ENCODE measurements at regions not wholly inside any gene's neighbourhood (a gene's known extent, or its start where the extent isn't known, plus 50 kb on each side); places are given as distances from the start of the nearest gene placed in this dataset.

DNA sequence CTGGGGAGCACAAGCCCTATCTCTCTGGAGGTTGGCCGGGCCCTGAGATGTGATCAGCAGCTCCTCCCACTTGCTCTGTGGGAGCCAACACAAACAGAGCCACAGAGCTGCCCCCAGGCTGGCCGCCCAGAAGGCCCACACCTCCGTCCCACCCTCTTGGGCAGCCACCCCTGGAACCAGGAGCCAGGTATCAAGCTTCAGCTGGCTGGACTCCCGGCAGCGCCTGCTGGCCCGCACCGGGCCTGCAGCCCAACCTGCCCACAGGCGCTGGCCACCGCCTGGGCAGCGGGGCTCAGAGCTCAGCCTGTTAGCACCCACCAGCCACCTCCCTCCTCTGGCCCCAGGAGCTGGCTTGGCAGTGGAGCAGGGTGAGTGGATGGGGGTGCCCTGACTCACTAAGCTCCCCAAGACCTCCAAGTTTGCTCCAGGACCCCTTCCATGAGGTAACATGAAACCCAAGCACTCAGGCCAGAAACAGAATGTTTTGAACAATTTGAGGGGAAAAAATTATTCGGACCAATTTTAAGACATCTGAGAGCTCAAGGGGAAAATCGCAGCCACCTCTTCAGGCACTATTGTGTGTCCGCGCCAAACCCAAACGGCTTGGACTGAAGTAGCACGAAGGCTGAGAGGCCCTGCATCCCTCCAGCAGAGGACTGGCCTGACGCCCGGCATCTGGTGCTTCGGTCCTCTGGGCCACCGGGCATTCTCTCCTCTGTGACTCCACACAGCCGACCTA, 450.8 kb downstream of the SOX6 start:
- DNase-seq (ENCODE audit: low read depth in 2 of 2): no peak

GRCh38 chr11:15906481-15907035, 449.8 kb downstream of the SOX6 start:
- no peak for DNase-seq (ENCODE audit: low read depth in 2 of 2)

- no peak for DNase-seq (ENCODE audit: low read depth in 2 of 2)
Measured at GRCh38 chr11:15907806-15908205, 448.5 kb downstream of the SOX6 start.

- no peak for DNase-seq (ENCODE audit: low read depth in 2 of 2)
Measured at GRCh38 chr11:15909937-15910598, 446.3 kb downstream of the SOX6 start.

- DNase-seq (ENCODE audit: low read depth in 2 of 2): no peak
Measured at GRCh38 chr11:15910761-15911160, 445.6 kb downstream of the SOX6 start.

- no peak for DNase-seq (ENCODE audit: low read depth in 2 of 2)
Measured at GRCh38 chr11:15911377-15912044, 444.8 kb downstream of the SOX6 start.

DNA sequence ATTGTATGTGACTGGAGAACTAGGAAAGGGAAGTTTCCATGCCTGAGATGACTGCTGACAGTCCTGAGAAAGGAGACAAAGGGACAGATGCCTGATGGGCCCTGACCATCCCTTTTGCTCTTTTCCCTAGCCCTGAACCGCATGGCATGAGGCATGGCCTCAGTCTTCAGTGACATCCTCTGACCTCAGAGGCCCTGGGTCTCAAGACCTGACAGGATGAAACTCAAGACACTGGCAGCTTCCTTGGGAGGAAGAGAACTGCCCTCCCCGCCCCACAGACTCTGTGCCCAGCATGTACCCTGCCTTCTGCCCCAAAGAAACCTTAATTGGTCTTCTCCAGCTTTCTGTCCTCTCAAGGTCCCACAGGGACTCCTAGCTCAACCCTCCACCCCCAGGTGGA, 444.1 kb downstream of the SOX6 start:
- no peak for DNase-seq (ENCODE audit: low read depth in 2 of 2)

DNA sequence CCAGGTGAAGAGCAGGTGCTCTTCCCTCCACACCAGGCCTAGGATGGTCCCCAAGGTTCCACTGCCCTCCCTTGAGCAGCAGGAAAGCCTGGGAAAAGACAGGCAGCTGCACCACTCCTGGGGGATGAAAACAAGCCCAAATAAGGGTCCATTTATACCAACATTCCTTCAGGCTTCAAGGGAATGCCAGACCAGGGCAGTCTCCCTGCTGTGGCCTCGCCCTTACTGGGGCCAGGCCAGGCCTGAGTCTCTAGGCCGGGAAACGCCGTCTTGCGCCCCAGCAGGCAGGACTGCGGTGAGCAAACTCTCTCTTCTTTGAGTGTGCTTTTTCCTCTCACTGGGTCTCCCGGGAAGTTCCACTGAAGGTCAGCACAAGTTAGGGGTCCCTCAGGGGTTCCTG, 443.5 kb downstream of the SOX6 start:
- DNase-seq (ENCODE audit: low read depth in 2 of 2): no peak

DNA sequence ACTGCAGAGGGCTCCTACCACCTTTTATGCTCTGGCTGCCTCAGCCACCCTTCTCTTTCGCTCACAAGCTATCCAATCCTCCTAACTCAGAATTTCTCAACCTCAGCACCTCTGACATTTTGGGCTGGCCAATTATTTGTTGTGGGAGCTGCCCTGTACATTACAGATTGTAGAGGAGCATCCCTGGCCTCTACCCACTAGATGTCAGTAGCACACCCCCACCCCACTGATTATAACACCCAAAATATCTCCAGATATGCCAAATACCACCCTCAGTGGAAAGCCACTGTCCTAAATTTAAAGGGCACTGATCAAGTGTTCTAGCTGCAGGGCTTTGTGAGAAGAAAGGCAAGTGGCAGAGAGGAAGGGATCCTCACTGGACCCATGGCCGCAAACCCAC, 443.1 kb downstream of the SOX6 start:
- DNase-seq (ENCODE audit: low read depth in 2 of 2): no peak

All from stimulated activated CD8-positive, alpha-beta memory T cell treated with anti-CD3 and anti-CD28 coated beads, Interleukin-15, amount 100 ng/mL, for 48 hours (primary cell).